H9 (cell line): ENCODE measurements at regions not wholly inside any gene's neighbourhood (a gene's known extent, or its start where the extent isn't known, plus 50 kb on each side); places are given as distances from the start of the nearest gene placed in this dataset.

Experiments
- DNase-seq: peaks from one replicate; pipeline ENCODE4 v3.0.0-alpha.2; 2017
- H2AFZ ChIP-seq: one replicate; pipeline ENCODE4 v1.6.1; 2013; ENCODE audit warnings: mild to moderate bottlenecking, low read length, control low read depth, moderate library complexity
- H2AK5ac ChIP-seq: 2 replicates; pipeline ENCODE4 v1.6.1; 2013; ENCODE audit warnings: low read length, control low read depth, mixed read lengths; ENCODE audit not compliant: insufficient read length
- H2BK120ac ChIP-seq: one replicate; pipeline ENCODE4 v1.6.1; 2013; ENCODE audit warnings: low read depth, mild to moderate bottlenecking, low read length, control low read depth, inconsistent platforms; ENCODE audit not compliant: poor library complexity, severe bottlenecking
- H2BK12ac ChIP-seq: 2 replicates; pipeline ENCODE4 v1.6.1; 2013; ENCODE audit warnings: low read length, control low read depth, mixed read lengths, low read depth; ENCODE audit not compliant: insufficient read length
- H2BK15ac ChIP-seq: 2 replicates; pipeline ENCODE4 v1.6.1; 2013; ENCODE audit warnings: low read depth, low read length, control low read depth
- H2BK20ac ChIP-seq: one replicate; pipeline ENCODE4 v1.6.1; 2013; ENCODE audit warnings: low read depth, mild to moderate bottlenecking, low read length, control low read depth, inconsistent platforms; ENCODE audit not compliant: poor library complexity, severe bottlenecking
- H2BK5ac ChIP-seq: 2 replicates; pipeline ENCODE4 v1.6.1; 2013; ENCODE audit warnings: low read length, control low read depth, mixed read lengths; ENCODE audit not compliant: insufficient read length
- H3K14ac ChIP-seq: 2 replicates; pipeline ENCODE4 v1.6.1; 2013; ENCODE audit warnings: low read length, control low read depth; ENCODE audit not compliant: insufficient read depth
- H3K18ac ChIP-seq: 2 replicates; pipeline ENCODE4 v1.6.1; 2013; ENCODE audit warnings: low read depth, mild to moderate bottlenecking, mixed read lengths, low read length, control low read depth; ENCODE audit not compliant: insufficient read length
- H3K23ac ChIP-seq: 2 replicates; pipeline ENCODE4 v1.6.1; 2013; ENCODE audit warnings: low read length, control low read depth, mixed read lengths, low read depth; ENCODE audit not compliant: insufficient read length
- H3K23me2 ChIP-seq: 2 replicates; pipeline ENCODE4 v1.6.1; 2013; ENCODE audit warnings: low read depth, mild to moderate bottlenecking, mixed read lengths, low read length, control low read depth; ENCODE audit not compliant: insufficient read length, poor library complexity, severe bottlenecking
- H3K27ac ChIP-seq: 2 replicates; pipeline ENCODE4 v1.5.1; 2013; ENCODE audit warnings: low read length, control low read depth, mixed read lengths, low read depth; ENCODE audit not compliant: insufficient read length
- H3K27me3 ChIP-seq: 2 replicates; pipeline ENCODE4 v1.6.1; 2013; ENCODE audit warnings: low read length, control low read depth, inconsistent platforms; ENCODE audit not compliant: insufficient read depth
- H3K4ac ChIP-seq: 2 replicates; pipeline ENCODE4 v1.6.1; 2013; ENCODE audit warnings: low read depth, mild to moderate bottlenecking, control low read depth, inconsistent platforms, low read length, moderate library complexity
- H3K4me1 ChIP-seq: 2 replicates; pipeline ENCODE4 v1.6.1; 2013; ENCODE audit warnings: low read length, control low read depth, inconsistent platforms; ENCODE audit not compliant: insufficient read depth
- H3K4me2 ChIP-seq: 2 replicates; pipeline ENCODE4 v1.6.1; 2013; ENCODE audit warnings: low read length, control low read depth, mixed read lengths; ENCODE audit not compliant: insufficient read length, insufficient read depth
- H3K56ac ChIP-seq: 2 replicates; pipeline ENCODE4 v1.6.1; 2013; ENCODE audit warnings: low read depth, mild to moderate bottlenecking, mixed read lengths, low read length, control low read depth; ENCODE audit not compliant: insufficient read length
- H3K79me1 ChIP-seq: 2 replicates; pipeline ENCODE4 v1.6.1; 2013; ENCODE audit warnings: low read depth, mild to moderate bottlenecking, moderate library complexity, low read length, control low read depth, inconsistent platforms; ENCODE audit not compliant: insufficient read depth, poor library complexity, severe bottlenecking
- H3K79me2 ChIP-seq: 2 replicates; pipeline ENCODE4 v1.6.1; 2013; ENCODE audit warnings: low read length, control low read depth, inconsistent platforms; ENCODE audit not compliant: insufficient read depth
- H3K9ac ChIP-seq: 2 replicates; pipeline ENCODE4 v1.6.1; 2013; ENCODE audit warnings: low read length, control low read depth, mixed read lengths; ENCODE audit not compliant: insufficient read length; ENCODE audit errors: extremely low read depth
- H3K9me3 ChIP-seq: one replicate; pipeline ENCODE4 v1.6.1; 2013; ENCODE audit warnings: low read depth, low read length, inconsistent platforms; ENCODE audit not compliant: control insufficient read depth
- H3T11ph ChIP-seq: one replicate; pipeline ENCODE4 v1.6.1; 2013; ENCODE audit warnings: mild to moderate bottlenecking, low read length, control low read depth, inconsistent platforms
- H4K20me1 ChIP-seq: one replicate; pipeline ENCODE4 v1.6.1; 2013; ENCODE audit not compliant: control insufficient read depth, insufficient read length, insufficient read depth
- H4K5ac ChIP-seq: 2 replicates; pipeline ENCODE4 v1.6.1; 2013; ENCODE audit warnings: low read depth, mild to moderate bottlenecking, mixed read lengths, low read length, control low read depth; ENCODE audit not compliant: insufficient read length
- H4K8ac ChIP-seq: replicated peaks from 2 replicates; pipeline ENCODE4 v1.6.1; 2013; ENCODE audit warnings: low read length, control low read depth, mixed read lengths, low read depth; ENCODE audit not compliant: insufficient read length
- H4K91ac ChIP-seq: 2 replicates; pipeline ENCODE4 v1.6.1; 2013; ENCODE audit warnings: low read depth, mild to moderate bottlenecking, moderate library complexity, mixed read lengths, low read length, control low read depth; ENCODE audit not compliant: insufficient read length
- H3K27ac Mint-ChIP-seq, 3 experiments: 2 replicates in 2 of 3; 3 replicates in 1 of 3; pipeline ENCODE4 v1.8.0; 2020 to 2021; ENCODE audit warnings: mixed read lengths in 3 of 3, mild to moderate bottlenecking in 1 of 3, moderate library complexity in 1 of 3
- H3K27me3 Mint-ChIP-seq: 2 replicates; pipeline ENCODE4 v1.8.0; 2021; ENCODE audit warnings: low read depth, mild to moderate bottlenecking, moderate library complexity, mixed read lengths
- H3K36me3 Mint-ChIP-seq, 3 experiments: 2 replicates in 2 of 3; 3 replicates in 1 of 3; pipeline ENCODE4 v1.8.0; 2020 to 2021; ENCODE audit warnings: low read depth in 3 of 3, mixed read lengths in 3 of 3; ENCODE audit not compliant: insufficient read depth in 1 of 3
- H3K4me1 Mint-ChIP-seq, 2 experiments: 2 replicates each; pipeline ENCODE4 v1.8.0; 2020; ENCODE audit warnings: mixed read lengths in 2 of 2
- H3K4me3 Mint-ChIP-seq, 2 experiments: 2 replicates in 1 of 2; 3 replicates in 1 of 2; pipeline ENCODE4 v1.8.0; 2020 to 2021; ENCODE audit warnings: mild to moderate bottlenecking in 2 of 2, mixed read lengths in 2 of 2, moderate library complexity in 1 of 2
- H3K9me3 Mint-ChIP-seq, 2 experiments: 2 replicates in 1 of 2; 3 replicates in 1 of 2; pipeline ENCODE4 v1.8.0; 2020; ENCODE audit warnings: mild to moderate bottlenecking in 2 of 2, mixed read lengths in 2 of 2, moderate library complexity in 1 of 2
- CTCF ChIP-seq: fragments of 200-600 bp; sonication (generic); conservative IDR thresholded peaks from 3 replicates; pipeline ENCODE4 v1.8.0; 2021; ENCODE audit warnings: antibody characterized with exemption, mild to moderate bottlenecking
- WGBS: extraction: QIAGEN DNeasy Blood & Tissue Kit; methylation state at CpG from one replicate; pipeline ENCODE4 v1.1.7; 2013; ENCODE audit warnings: missing lambda C conversion rate, low lambda C conversion rate, mixed read lengths; ENCODE audit not compliant: insufficient read length; ENCODE audit errors: extremely low coverage; 5-methylcytosine and 5-hydroxymethylcytosine counted together

- no peak overlapping the region for H4K91ac ChIP-seq
- no peak overlapping the region for H3K4me2 ChIP-seq
- H4K8ac ChIP-seq: no peak overlapping the region
- H2BK15ac ChIP-seq: no peak overlapping the region
- H3K56ac ChIP-seq: no peak overlapping the region
- no peak overlapping the region for H3K14ac ChIP-seq
- no peak overlapping the region for H2BK12ac ChIP-seq
- no peaks in the 10 kb centered on the region for H3K79me1 ChIP-seq
- no peaks in the 10 kb centered on the region for H3K79me2 ChIP-seq
- H3K27ac ChIP-seq: no peak overlapping the region
- no peak overlapping the region for H2AFZ ChIP-seq
- H3K4me3 Mint-ChIP-seq: no peak overlapping the region
- WGBS: no CpG with 5 or more reads among the region's 2 CpGs
- H4K20me1 ChIP-seq: no peaks in the 10 kb centered on the region
- H2BK20ac ChIP-seq: no peak overlapping the region
- H3K4me1 ChIP-seq: no peaks in the 10 kb centered on the region
- H3K4ac ChIP-seq: no peak overlapping the region
- no peak overlapping the region for H2BK120ac ChIP-seq
- H3K9me3 ChIP-seq: no peaks in the 10 kb centered on the region
- H3K27me3 ChIP-seq: no peaks in the 10 kb centered on the region
- H3K18ac ChIP-seq: no peak overlapping the region
- DNase-seq: no peak
- no peaks in the 10 kb centered on the region; a peak in 1 of 5 replicates for H3K9me3 Mint-ChIP-seq
- no peak overlapping the region for H2BK5ac ChIP-seq
- H2AK5ac ChIP-seq: no peak overlapping the region
- no peaks in the 10 kb centered on the region for H3K4me1 Mint-ChIP-seq
- H3K27me3 Mint-ChIP-seq: no peaks in the 10 kb centered on the region
- no peak overlapping the region for H3K23ac ChIP-seq
- no peaks in the 10 kb centered on the region for H3K23me2 ChIP-seq
- H3T11ph ChIP-seq: no peak overlapping the region
- no peak overlapping the region for H3K27ac Mint-ChIP-seq
- no peaks in the 10 kb centered on the region for H3K36me3 Mint-ChIP-seq
- no peak for TF ChIP-seq CTCF
- no peak overlapping the region for H4K5ac ChIP-seq
- no peak overlapping the region for H3K9ac ChIP-seq
Measured at GRCh38 chr9:7507026-7507425, 292.6 kb downstream of the DMAC1 start.
